NCI-H526 treated with DMSO at 0.1 percent for 48 hours (cell line): ENCODE measurements at regions not wholly inside any gene's neighbourhood (a gene's known extent, or its start where the extent isn't known, plus 50 kb on each side); places are given as distances from the start of the nearest gene placed in this dataset.

Experiments
- DNase-seq: peaks from one replicate; lab custom pipeline; 2025; lab: John Stamatoyannopoulos, UW

DNA sequence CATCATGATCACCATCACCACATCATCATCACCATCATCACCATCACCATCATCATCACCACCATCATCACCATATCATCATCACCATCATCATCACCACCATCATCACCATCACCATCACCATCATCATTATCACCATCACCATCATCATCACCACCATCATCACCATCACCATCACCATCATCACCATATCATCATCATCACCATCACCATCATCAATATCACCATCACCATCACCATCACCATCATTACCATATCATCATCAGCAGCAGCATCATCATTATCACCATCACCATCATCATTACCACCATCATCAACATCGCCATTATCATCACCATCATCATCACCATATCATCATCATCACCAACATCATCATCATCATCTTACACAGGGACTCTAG lies 351.1 kb downstream of the MIAT start:
- DNase-seq, result no peak

DNA sequence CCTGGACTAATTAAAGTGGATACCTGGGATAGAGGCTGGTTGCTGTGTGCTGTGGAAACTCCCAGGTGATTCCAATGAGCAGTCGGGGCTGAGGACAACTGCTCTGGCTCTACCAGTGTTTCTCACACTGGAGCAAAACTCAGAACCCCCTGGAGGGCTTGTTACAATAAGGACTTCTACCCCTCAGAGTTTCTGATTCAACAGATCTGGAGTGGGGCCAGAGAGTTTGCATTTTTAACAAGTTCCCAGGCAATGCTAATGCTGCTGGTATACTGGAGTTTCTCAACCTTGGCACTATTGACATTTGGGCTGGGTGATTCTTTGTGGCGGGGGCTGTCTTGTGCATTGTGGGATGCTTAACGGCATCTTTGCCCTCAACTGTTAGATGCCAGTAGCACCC lies 353.7 kb downstream of the MIAT start:
- no peak for DNase-seq

DNA sequence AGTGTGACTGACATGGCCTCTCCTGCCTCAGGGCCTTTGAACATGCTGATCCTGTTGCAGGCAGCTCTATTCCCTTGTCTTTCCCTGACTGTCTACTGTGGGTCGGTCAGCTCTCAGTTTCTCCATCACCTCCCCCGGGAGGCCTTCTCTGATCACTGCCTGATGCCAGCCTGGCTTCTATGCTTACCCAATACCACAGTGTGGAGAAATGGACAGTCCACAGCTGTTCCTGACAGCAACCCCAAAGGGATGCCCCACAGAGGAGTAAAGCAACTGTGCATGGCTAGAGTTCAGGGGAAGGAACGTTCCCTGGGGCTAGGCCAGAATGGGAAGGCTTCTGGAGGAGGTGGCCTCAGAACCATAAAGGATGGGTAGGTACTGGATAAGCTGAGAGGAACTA lies 354.3 kb downstream of the MIAT start:
- no peak for DNase-seq

DNA sequence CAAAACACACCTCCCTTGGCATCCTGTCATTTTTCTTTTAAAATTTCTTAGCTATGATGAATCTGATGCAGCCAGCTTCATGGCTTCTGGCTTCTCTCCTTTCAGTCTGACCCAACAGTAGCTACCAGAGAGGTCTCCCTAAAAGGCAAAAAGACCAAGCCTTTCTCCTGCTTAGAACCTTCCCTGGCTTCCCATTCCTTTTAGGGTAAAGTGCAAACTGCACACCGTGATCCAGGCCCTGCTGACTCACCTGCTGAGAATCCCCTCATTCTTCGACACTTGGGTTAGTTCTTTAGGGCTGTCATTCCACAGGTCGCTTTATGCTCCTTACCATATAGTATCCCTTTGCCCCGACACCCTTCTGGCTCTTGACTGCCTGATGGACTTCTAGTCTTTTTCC lies 362.4 kb downstream of the MIAT start:
- DNase-seq, result no peak

DNA sequence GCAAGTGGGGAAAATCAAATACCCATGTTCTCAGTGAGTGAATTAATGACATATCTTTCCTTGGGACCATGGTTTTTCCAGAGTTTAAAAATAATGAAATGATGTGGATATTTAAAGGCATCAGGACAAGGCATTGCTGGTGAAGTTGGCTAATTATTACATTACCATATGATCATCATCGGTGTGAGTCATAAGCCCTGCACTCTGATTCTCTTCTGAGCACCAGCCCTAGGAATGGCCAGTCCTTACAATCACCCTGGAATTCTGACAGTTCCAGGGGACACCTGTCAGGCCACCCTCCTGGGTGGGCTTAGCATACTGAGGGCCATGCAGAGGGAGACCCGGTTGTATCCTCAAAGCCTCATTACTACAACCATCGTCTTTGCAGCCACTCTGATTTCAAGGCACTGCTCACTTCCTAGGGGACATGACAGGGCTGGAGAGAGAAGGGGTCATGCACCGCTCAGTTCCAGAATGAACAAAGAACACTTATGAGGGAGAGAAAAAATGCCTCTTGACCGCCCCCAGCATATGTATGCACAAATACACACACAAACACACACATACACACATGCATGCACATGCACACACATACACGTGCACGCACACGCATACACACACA lies 365.0 kb downstream of the MIAT start:
- DNase-seq, result no peak

DNA sequence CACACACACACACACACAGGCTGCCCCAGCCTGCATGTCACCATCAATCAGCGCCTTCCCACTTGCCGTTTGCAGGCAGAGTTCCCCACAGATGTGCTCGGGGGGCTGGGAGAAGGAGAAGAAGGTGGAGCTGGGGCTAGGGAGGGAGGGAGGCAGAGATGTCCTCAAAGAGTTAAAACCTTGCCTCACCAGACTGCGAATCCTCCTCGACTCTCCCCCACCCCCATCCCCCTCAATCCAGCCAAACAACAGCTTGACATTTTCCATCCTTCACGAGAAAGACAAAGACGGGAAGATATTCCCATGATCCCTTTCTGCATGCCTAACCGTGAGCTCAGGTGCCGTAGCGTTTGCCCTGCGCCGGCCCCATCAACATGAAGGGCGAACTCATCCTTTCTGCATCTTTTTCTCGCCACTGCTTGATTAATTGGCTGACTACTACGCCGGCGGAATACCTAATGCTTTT lies 365.5 kb downstream of the MIAT start:
- DNase-seq, result no peak

DNA sequence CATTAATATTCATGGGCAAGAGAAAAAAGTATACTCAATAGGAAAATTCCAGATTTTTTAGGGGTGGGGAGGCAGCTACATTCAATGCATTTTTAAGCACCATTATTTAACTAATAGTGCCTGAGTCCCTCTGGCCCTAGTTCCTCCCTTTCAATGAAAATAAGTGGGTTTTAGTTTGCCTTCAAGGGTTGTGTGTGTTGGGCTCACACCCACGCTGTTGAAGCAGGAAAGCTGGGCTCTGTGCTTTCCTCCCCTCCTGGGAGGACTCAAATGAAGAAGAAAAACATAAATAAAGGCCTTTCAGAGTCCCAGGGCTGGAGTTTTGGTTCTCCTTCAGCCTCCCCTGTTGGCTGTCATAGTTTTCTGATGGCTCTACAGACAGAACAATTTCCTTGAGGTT lies 366.2 kb downstream of the MIAT start:
- no peak for DNase-seq

DNA sequence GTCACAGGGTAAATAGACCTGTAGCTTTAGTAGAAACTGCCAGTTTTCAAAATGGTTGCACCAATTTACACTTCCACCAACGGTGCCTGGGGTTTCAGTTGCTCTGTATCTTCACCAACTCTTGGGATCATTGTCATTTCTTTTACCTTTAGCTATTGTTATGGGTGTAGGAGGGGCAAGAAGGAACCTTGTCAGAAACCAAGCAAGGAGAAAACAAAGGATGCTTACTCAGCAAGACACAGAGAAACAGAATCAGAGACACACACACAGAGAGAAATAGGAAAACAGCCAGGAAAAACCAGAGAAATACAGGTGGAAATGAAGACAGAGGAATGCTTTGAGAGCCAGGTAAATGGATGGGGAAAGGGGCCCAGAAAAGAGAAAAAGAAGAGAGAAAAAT lies 367.6 kb downstream of the MIAT start:
- DNase-seq, result no peak

DNA sequence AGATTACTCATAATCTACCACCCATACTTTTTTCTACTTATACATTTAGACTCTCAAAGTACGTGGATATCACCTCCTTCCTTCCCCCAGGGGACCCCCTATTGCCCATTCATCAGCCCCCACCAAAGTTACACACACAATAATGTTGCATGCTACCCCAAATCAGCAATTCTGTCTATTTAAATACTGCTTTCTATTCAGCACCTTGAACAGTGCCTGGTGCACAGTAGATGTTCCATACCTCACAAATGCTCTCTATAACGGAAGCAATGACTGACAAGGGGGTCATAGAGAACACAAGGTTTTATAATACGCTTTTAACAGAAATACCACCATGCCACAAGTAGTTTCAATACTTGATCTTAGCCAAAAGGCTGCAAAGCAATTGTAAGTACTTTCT lies 370.7 kb downstream of the MIAT start:
- no peak for DNase-seq

DNA sequence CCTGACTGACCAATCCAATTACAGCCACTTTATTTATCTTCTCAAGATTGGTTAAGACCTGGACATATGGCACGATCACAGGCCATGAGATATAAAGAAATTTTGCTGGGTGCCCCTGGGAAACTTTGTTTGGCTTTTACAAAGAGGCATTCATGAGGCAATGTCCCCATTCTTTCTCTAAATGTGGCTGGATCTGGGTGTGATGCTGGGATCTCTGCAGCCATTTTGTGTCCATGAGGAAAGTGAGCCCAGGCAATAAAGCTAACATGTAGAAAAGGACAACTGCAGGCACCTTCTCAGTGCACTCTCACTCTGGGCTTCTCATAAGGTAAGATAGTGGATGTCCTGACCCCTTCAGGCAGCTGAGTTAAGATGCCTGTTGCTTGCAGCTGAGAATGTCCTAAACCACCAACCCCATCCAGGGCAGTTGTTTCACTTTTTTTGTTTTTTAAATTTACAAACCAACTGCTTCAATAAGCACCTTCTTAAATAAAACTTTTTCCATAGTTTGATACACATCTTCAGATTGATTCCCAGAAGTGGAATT lies 372.3 kb downstream of the MIAT start:
- no peak for DNase-seq

DNA sequence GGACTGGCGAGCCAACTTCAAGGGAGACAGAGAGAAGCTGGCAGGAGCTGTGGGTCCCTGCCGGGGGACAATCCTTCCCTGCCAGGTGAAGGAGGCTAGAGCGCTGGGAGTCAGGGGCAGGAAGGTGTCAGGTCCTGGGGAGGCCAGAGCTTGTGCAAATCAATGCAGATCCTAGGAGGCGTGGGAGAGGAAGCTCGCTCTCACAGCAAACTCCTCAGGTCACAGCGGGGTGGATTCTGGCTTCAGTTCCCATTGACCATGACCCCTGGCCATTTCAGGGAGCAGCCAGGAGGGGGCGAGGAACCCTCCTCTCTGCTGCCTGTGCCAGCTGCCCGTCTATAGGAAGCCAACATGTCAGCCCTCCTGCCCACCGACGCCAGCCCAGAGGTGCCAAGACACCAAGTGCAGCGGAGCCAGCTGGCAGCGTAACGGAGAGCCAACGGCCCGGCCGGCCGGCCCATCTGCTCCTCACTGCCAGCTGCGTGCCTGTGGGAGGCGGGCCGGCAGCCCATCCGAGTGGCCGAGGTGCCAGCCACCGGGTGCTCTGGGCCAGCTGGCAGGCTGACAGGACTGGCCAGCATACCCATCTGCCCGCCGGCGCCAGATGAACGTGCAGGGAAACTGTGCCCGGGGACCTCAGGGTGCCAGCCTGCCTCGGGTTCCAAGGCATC lies 374.8 kb downstream of the MIAT start:
- no peak for DNase-seq

DNA sequence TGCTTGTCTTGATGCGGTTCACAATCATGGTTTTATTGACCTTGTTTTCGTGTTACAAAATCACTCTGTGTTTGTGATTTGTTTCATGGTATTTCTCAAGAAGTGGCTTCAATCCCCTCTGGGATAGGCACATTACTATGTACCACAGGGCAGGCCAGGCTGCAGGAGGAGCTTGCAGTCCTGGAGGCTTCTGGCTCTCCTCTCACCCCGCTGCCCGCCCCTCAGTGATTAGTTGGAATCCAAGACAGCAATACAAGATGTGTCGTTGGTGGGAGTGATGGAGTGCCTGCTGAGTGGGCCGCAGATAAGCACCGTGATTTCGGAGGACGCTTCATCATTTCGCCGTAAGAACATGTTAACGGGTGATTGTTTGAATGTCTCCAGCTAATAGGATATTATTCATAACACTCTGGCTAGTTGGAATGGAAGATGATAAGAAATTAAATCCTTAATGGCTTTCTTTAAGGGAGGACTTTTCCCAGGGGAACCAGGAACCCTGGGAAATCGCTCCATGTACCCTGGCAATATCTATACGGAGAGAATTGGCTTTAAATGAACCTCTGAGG lies 384.4 kb downstream of the MIAT start:
- DNase-seq, result no peak

DNA sequence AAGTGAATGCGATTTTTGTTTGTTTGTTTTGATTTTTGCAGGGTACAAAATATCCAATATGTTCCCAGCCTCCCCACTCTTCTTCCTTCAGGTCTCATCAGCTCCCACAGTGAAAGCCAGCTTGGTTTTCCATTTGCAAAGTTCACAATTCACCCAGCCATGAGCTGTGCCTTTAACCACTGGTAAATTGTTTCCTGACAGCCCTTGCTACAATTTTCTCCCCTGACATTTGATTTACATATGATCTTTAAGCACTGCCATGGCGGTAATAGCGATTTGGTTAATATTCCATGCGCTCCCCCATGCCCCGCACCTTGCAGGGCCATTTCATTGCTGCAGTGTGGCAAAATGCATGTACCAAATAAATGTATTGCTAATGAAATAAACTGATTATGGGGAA lies 385.9 kb downstream of the MIAT start:
- peak; percentile 56 for DNase-seq

DNA sequence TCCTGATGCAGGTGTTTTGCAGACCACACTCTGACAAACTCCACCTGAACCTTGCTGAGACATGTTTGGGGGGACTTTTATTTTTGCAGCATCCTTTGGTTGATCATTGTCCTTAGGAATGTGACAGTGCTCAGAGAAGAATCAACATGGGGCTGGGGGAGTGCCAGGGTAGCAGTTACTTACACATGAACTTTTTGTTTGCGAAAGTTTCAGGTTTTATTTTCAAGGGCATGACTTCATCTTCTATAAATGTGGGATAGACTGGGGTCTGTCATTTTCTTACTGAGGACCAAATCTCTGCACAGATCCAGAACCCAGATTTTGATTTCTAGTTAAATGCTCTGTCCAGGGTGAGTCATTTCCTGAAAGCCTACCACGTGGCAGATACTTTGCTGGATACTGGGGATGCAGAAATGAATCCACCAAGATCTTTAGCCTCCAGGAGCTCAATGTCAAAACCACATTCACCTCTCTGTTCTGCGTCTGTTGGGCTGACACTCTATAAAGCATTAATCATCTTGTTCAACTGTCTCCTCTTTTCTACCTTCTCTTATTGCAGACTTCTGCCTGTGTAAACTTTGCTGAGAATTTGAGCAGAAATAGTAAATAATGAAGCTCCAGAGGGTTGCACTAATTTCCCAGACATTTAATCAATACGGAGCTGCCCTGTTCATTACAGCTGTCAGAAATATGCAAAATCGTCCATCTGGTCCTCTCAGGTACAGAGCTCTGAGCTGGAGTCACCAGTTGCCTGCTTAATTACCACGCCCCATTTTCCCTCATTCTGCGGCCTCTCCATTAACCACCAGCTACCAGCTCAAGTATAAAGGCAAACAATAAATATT lies 387.9 kb downstream of the MIAT start:
- peak; percentile 97 for DNase-seq

DNA sequence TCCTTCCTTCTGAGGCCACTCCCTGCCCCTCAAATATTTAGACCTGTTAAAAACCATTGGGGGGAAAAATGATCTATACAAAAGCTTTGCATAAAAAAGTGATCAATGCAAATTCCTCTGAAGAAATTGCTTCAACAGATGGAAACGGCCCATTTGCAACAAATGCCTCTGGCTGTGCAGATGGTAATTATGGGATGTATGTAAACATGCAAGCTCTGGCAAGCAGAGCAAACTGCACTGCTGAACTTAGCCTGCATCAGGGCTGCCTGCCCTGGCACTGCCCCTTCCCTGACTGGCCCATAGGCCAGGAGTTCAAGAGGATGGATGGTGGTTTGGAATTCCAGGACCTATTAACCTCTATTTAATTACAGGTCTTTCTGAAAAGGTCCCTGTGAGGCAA lies 388.7 kb downstream of the MIAT start:
- DNase-seq, result peak; percentile 97

DNA sequence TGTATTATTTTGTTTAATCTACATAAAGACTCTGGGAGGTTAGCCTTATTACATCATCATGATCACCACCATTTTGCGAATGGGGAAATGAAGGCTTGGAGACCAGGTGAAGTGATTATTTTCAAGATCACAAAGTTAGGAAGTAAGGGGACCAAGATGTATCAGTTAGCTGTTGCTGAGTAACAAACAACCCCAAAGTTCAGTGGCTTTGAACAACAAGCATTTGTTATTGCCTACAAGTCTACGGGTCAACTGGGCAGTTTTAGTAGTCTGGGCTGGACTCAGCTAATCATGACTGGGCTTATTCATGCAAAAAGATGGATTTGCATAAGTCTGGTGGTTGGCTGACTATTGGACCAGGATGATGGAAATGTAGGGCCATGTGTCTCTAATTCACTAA lies 389.2 kb downstream of the MIAT start:
- DNase-seq, result peak; percentile 32

DNA sequence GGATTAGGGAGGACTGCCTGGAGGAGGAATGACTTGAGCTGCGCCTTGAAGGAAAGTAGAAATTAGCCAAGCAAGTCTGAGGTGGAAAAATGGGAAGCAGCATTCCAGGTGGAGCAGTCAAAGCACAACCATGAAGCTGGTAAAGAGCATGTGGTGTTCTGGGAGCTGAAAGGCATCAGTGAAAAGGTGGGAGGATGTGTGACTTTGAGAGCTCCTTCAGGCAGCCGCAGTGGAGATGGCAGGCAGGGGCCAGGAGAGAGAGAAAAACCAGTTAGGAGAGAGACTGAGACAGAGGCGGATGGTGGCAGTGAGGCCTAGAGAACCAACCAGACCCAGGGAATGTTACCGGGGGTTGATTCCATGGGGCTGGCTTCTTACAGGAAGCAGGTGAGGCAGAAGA lies 393.4 kb downstream of the MIAT start:
- no peak for DNase-seq

DNA sequence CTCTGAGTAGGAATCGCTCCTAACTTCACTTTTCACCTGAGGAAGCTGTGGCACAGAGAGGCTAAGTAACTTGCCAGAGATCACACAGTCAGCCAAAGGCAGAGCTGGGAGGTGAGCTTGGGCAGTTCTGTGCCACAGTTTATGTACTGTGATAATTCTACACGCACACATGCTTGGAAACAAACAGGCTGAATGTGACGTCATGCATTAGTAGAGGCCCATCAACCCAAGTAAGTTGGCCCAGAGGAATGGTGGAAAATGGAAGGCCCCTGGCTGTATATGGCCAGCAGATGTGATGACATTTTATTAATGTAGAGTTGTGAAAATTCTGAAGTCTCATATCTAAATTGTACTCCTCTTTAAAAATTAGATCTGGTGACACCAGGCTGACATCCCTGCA lies 394.0 kb downstream of the MIAT start:
- DNase-seq, result no peak

DNA sequence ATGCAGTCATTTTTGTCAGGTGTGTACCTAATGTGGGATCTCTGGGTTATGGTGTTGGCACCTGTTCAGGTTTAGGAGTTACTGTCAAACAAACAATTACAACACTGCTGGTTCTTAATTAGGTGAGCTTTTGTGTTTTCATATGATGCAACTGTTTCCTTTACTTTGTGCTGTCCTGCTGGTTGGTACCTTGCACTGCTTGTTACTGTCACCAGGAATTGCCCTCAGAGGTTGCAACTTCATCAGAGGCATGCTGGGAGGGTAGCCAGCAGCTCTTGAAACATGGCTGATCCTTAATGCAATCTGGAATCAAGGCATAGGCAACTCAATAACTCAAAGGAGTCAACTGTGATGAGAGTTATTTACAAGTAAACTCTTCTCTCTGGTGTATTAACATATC lies 400.3 kb downstream of the MIAT start:
- DNase-seq, result no peak

DNA sequence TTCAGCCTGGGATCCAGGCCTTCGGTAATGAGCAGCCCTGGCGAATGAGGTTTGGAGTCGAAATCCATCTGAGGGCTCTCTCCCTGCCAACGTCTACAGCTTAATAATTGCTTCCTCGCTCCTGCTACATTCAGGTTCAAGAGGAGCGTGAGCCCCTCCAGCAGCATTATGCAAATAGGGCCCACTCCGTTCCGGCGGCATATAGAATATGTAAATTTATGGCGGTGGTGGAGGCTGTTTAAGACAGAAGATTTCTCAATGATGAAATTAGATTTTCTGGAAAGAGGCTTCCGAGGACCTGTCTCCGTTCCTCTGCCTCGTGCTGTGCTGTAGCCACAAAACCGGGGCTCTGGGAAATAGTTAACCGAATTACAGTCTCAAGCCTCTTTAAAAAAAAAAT lies 402.8 kb downstream of the MIAT start:
- DNase-seq, result peak; percentile 82

DNA sequence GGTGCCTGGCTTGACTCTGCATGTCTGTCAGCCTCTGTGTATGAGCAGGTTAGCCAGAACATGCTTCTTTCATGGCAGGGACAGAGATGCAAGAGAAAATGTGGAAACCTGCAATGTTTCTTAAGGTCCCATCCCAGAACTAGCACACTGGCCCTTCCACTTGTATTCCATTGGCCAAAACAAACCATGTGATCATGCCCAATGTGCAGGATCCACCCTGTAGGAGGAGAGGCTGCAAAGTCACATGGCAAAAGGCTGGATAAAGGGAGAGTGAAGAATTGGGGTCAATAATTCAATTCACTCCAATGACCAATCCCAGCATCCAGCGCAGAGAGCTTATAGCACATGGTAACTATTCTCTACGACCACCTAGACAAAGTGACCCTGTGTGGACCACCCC lies 405.5 kb downstream of the MIAT start:
- DNase-seq, result no peak

DNA sequence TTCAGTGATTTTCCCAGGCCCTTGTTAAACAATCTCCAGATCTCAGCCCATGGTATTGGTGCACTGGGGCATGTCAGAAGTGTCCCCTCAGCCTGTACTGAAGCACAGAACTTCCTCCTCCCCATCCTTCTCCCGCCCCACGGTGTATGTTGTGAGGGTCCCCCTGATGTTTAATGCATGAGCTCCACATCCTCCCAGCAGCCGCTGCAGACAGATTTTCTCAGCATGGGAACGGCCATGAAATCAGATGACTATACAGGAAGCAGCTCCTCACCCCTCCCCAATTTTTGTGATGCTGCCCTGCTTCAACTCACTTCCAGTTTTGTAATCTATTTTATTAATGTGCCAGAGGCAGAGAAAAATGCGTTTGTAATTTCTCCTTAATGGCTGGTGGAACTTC lies 406.0 kb downstream of the MIAT start:
- no peak for DNase-seq

DNA sequence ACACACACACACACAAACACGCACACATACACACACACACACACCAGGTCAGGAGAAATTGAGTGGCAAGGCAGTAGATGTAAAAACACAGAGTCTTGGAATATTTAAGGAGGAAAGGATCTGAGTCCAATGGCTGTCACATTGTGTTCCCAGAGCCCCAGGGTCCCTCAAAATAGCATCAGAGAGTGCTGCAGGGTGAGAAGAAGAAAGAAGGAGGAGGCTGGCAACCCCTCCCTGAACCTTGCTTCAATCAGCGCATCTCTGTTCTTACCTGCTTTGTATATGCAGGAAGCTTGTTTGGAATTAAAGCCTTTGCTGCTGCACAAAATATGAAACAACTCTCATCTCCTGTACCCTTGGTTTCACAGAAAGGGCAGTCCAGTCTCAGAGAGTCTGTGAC lies 406.5 kb downstream of the MIAT start:
- DNase-seq, result no peak
